HG02642 (cell line): ENCODE measurements at regions not wholly inside any gene's neighbourhood (a gene's known extent, or its start where the extent isn't known, plus 50 kb on each side); places are given as distances from the start of the nearest gene placed in this dataset.

ENCODE experiments used
- ATAC-seq: cut with Tn5 transposase; IDR thresholded peaks from one replicate; pipeline ENCODE4 v1.9.1; 2021; ENCODE audit warnings: mild to moderate bottlenecking; ENCODE audit not compliant: unreplicated experiment, poor library complexity

DNA sequence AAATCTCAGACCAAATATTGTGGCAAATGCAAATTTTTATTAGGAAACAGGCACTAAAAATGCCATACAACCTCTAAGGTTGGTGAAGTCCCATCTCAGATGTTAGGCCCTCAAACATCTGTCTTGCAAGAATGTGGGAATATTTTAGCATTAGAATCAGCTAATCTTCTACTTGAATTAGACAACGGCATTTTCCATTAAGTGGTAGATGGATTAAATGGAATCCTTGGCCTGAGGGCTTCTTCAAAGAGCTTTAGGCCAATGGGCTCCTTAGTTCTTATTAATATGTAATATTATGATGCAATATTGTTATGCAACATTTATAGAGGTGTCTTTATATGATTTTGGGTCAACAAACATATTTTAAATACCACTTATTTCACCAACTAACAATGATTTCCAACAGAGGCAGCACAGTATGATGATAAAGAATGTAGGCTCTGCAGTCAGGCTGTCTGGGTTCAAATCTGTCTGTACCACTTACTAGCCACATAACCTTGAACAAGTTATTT, 122.9 kb upstream of the PLEKHA5 start:
- no peak for ATAC-seq

DNA sequence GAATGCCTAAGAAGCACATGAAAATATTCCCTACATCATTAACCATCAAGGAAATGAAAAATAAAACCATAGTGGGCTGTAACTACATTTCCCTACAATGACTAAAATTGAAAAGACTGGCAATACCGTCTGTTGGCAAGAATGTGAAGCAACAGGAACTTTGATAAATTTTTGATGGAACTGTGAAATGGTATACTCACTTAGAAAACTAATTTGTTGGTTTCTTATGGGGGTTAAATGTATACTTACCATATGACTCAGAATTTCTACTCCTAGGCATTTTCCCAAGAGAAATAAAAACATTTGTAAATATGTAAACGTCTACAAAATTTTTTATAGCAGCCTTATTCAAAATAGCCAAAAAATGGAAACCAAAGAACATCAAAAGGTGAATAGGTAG, 121.4 kb upstream of the PLEKHA5 start:
- ATAC-seq: no peak

DNA sequence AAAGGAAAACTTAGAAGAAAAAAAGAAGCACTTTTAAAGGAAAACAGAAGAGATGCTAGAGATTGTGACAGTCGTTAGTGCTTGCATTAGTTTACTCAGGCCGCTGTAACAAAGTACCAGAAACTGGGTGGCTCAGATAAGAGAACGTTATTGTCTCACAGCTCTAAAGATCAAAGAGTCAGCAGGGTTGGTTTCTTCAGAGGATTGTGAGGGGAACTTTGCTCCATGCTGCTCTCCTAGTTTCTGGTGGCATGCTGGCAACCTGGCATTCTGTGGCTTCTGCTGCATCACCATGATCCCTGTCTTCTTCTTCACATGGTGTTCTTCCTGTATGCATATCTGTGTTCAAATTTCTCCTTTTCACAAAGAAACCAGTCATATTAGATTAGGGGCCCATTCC, 119.4 kb upstream of the PLEKHA5 start:
- ATAC-seq: no peak

DNA sequence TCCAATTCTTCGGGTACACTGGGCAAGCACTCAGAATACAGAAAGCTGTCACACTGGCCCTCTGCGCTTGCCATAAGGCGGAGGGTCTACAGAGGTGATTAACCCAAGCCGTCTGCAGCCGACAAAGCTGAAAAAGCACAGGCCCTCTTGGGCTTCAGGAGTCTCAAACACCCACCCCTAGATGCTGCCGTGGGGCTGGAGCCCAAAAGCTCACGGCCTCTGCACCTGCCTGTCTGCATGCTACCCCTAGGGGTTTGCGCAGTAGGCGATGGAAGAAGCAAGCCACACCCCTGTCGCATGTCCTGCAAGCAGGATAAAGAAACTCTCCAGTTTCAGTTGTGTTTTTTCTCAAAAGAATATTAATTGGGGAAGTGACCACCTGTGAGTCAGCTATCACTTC, 118.8 kb upstream of the PLEKHA5 start:
- ATAC-seq: no peak

DNA sequence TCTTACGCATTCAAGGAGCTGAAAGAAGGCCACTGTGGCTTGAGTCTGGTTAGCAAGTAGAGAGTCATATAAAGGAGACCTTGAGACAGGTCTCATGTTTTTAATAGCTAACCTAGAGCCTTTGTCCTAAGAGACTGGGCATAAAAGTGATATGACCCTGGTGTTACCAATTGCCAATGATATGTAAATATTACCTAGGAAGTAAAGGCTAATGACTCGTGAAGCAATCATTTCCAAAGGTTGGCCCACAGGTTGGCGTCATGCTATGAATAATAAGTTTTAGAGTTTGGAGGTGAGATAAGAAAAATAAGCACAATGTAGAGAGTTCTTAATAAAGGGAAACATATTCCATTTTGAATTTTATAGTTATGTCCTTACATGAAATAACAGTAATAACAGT, 116.6 kb upstream of the PLEKHA5 start:
- ATAC-seq: no peak

DNA sequence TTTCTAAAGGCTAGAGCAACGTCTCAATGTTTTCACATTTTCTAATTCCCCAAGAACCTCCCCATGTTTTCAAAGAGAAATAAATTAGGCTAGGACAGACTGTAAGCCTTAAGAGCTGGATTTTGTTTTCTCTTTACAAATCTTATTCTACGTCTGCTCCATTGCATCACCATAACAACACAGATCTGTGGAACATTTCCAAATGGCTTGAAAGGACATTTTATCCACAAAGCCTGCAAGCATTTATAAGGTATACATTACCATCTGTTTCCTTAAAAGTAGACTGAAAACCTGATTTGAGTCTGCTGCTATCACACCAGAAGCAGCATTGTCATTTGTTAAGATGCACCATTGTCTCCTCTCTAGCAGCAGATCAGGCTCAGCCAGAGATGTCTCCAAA, 115.3 kb upstream of the PLEKHA5 start:
- ATAC-seq: no peak

DNA sequence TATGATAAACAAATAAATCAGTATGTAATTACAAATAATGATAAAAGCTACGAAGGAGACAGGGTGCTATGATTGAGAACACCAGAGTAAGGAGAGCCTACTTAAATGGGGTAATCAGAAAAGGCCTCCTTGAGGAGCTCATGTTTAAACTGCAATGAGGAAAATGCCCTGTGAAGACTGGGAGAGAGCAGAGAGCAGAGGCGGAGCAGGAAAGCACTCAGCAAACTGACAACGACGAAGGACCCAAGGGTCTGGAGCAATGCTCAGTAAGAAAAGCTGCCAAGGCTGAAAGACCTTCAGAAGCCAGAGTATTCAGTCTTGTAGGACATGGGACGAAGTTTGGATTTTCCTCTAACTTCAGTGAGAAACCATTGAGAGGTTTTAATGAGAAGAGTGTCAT, 114.2 kb upstream of the PLEKHA5 start:
- no peak for ATAC-seq

DNA sequence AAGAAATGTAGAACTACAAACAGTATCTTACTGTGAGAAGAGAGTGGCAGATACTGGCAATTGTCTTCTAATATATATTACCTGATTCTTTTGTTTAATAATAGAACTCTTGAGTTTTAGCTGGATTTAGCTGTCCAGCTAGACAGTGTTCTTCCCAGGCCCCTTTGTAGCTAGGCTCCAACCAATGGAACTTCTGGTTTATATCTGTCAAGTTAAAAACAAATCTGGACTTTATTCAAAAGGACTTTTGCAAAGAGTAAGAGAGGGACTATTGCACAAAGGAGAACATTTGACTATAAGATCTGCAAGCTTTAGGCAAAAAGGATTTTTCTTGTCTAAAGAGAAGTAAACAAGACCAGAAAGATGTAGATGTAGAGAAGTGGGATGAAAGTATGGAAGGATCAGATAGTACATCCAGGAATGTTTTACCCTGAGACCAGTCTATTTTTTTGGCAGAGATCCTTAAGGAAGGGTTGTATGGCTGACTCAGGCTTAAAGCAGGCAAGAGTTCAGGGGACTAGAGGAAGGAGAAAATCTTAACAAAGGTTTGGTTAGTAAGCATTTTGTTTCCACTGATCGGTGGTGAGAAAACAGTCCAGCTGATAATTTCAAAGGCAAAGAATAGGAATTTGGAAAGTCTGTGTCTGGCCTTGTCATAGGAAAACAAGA, 111.1 kb upstream of the PLEKHA5 start:
- ATAC-seq: no peak

DNA sequence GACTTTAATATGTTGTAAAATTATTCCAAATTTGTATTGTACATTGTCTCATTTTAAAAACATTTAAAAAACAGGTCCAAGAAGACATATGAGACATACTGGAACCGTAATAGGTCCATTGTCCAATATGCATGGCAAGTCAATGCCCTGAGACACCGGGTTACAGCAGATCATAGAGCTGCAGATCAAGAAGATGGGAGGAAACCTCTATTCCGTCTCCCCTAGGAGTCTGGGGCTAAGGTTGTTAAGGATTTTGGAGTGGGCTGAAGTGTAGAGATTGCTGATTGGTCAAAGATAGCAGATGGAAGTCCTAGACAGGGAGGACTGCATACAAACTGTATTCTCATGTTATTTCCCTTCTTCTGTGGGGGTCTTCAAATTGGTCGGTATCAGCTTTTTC, 108.3 kb upstream of the PLEKHA5 start:
- ATAC-seq: no peak

DNA sequence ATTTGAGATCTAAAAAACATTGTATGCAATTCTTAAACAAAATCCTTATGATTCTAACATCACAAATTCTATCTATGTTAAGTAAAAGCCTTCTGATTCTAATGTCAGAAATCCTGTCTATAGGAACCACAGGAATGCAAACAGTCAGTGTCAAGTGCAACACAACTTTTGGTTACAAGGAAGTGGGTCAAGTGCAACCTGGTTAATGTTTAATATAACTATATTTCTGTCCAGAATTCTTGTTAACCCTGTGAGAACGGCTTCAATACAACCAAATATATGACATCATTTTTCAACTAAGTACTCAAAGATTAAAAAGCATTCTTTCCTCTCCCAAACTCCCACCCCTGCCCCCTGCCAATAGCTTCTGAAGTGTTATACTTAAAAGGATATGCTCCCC, 107.9 kb upstream of the PLEKHA5 start:
- ATAC-seq: no peak

DNA sequence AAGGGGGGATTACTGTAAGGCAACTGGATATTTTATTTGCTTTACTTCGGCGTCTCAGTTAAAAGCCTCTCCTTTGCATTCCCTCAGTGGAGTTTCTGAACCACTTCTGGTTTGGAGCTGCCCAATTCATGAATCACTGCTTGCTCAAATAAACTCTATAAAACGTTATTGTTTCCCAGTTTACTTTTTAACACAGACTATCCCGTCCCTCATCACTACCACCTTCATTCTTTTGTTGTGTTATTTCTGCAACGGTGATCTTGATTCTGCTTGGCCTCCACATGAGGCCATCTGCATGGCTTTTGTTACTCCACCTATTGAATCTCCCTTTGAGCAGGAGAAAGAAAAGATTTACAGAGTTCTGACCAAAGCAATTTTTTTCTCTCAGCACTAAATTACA, 104.0 kb upstream of the PLEKHA5 start:
- ATAC-seq: no peak

DNA sequence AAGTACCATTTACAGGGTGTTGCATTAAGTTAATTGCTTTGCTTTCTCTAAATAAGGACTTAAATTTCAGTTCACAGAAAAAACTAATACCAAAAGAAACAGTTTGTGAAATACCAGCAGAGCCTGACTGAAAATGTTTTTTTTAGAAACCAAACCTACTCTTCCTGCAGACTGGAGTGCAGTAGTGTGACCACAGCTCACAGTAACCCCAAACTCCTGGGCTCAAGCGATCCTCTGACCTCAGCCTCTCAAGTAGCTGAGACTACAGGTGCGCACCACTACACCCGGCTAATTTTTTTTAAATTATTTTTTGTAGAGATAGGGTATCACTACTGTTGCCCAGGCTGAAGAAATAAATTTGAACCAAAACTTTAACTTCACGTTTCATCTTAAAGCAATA, 103.5 kb upstream of the PLEKHA5 start:
- ATAC-seq: no peak

DNA sequence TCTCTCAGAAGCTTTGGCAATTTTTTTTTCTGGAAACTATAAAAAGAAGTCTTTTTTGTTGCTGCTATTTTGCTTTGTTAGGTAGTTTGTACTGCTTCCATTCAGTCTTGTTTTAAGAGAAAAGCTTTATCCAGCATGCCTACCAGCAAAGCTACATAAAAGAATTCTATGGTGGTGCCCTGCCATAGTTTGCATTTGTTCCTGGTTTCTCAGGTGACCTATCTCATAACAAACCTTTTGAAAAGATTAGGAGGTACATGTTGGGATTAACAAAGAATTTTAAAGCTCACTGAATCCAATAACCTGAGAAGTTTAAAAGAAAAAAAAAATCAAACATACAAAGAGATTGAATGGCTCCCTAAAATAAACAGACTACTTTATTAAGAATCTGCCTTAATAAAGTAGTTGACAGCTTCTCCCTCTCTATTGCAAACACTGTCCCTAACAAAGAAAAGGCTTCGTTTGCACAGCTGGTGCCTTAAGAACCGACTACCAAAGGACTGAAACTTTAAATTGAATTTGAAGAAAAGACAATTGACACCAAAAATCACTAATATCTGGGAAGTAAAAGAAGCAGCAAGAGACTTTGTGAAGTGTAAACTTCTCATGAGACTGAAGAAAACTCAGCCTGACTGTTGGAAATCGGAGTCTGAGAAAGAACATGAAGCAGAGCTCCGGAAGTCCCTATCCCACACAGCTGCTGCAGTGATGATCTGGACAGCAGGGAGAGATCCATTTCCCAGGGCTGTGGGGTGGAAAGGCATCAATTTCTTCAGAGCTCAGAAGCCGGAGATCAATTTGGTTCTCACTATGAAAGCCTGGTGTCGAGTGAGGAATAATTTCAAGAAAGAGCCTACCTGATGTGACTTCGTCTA, 102.7 kb upstream of the PLEKHA5 start:
- no peak for ATAC-seq

DNA sequence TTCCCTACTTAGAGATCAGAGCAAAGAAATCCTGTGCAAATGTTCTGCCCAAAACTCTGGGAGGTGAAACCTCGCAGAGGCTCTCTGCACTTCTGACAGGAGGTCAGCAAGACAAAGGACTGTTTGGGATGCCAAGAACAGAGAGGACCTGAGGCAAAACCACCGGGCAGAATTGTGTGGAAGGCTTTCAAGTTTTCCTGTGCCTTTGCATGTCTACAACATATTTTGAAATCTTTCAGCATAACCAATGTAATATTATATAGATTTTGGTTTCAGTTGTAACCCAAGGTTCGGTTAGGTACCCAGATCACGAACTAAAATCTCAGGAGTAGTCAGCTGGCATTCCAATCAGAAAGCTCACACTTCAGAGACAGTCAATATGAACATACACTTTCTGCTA, 99.4 kb upstream of the PLEKHA5 start:
- no peak for ATAC-seq

DNA sequence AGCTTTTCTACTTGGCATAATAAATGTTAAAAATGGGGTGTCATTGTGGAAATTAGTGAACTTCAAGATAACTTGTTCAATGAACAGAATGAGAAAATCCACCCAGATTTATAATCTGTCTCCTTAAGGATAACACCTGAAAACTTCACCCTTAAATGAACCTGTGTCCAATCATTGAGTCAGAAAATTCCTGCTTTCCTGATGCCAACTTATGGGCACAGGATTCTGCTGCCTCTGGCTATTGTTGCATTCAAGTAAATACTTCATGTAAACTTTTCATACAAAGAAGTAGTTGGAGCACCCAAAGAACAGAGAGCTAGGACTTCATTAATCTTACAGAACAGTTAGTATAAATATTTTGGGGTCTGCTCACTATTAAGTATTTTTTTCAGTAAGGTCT, 98.9 kb upstream of the PLEKHA5 start:
- ATAC-seq: no peak

DNA sequence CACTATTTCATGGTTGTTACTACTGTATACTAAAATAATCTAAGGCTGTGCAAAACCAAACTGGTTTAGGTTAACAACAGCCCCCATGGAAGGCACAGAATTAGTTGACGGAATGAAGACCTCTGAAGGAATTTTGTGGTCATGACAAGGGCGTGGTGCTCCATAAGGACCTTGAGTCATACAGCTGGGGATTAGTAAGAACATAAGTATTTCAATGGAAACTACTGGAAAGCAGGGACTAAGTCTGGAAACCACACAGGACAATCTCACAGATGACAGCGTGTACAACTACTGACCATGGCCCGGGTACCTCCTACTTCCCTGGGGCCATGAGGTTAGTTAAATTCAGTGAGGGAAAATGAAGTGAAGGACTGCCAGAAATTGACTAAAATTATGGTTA, 98.5 kb upstream of the PLEKHA5 start:
- ATAC-seq: no peak

DNA sequence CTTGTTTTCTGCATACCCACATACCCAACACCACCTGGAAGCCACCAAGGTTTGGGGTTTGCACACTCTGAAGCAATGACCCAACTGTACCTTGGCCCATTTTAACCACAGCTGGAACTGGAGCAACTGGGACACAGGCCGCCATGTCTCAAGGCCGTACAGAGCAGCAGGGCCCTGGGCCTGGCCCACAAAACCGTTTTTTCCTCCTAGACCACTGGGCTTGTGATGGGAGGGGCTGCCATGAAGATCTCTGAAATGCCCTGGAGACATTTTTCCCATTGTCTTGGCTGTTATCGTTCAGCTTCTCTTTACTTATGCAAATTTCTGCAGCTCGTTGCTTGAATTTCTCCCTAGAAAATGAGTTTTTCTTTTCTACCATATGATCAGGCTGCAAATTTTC, 96.7 kb upstream of the PLEKHA5 start:
- no peak for ATAC-seq

DNA sequence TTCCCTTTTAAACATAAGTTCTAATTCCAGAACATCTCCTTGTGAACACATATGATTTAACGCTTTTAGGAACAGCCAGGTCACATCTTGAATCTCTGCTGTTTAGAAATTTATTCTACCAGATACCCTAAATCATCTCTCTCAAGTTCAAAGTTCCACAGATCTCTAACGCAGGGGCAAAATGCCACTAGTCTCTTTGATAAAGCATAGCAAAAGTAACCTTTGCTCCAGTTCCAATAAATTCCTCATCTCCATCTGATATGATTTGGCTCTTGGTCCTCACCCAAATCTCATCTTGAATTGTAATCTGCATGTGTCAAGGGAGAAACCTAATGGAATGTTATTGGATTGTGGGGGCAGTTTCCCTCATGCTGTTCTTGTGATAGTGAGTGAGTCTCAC, 96.3 kb upstream of the PLEKHA5 start:
- no peak for ATAC-seq

DNA sequence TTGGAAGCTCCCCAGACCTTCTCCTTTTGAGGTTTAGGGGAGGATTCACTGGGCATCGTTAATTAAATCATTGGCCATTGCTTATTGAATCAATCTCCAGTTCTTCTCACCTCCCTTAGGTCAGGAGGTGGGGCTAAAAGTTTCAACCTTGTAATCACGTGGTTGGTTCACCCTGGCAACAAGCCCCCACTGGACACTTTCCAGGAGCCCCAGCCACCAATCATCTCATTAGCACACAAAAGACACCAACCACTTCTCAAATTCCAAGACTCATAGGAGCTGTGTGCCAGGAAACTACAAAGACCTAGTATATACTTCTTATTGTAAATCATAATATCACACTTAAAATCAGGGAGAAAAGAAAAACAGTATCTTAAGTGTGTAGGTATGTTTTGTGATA, 94.6 kb upstream of the PLEKHA5 start:
- ATAC-seq: no peak

DNA sequence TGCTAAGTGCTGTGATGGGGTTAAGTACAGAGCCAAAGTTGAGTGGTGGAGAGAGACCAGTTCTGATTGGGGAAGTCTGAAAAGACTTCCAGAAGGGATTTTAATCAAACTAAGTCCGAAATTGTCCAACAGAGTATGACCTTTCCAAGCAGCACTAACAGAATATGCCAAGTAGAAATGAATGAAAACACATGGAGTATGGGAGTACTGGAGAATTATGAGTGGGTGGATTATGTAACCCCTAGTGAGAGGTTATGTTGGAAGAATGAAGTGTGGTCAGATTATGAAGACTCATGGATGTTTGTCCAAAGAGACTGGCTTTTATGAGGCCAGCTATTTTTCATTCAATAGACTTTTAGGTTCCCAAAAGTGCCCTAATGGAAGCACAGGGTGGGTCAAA, 94.0 kb upstream of the PLEKHA5 start:
- no peak for ATAC-seq

DNA sequence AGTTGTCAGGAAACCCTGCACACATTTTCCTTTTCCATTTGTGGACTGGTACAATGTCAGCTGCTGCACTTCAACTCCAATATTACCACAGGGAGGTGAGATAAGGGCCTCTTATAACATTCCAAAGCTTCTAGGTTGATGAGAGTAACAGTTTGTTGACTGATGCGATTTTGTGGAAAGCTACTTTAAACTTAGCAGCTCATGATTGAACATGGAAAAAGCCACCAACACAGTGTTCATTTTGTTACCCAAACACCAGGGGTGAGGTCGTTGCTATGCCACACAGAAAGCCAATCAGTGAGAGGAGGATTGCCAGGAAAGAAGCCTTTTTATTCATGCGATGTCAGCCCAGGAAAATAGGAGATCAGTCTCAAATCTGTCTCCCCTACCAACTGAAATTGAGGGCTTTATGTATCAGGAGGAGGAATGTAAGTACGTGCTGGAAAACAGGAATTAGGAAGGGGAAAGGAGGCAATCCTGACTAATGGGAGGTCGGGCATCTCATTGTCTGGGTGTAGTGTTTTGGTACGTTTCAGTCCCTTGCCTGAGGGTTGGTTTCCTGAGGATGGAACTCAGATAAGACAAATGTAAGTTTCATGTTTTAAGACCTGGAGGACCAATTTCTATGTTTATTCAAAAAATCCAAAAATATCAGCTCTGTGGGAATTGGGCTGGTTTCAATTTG, 92.7 kb upstream of the PLEKHA5 start:
- no peak for ATAC-seq
